ENCODE measurements at regions not wholly inside any gene's neighbourhood (a gene's known extent, or its start where the extent isn't known, plus 50 kb on each side); places are given as distances from the start of the nearest gene placed in this dataset.

DNA sequence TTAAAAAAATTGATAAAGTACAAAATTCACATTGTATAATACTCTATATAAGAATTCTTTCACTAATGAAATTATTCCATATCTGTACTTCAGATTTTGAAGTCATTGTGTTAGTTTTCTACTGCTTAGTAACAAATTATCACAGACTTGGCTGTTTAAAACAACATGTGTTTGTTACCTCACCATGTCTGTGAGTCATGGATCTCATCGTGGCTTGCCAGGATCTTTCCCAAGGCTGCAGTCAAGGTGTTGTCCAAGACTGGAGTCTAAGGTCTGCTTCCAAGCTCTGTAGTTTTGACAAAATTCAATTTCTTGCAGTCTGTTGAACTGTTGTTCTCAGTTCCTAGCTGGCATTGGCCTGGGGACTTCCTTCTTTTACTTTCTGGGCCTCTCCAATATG lies 1286.9 kb downstream of the ADGRL3 start:
- TF ChIP-seq PHF21A (CRISPR knock-in tag; IDR thresholded peaks at IDR 0.05): no peak
- TF ChIP-seq, protein P1, sequence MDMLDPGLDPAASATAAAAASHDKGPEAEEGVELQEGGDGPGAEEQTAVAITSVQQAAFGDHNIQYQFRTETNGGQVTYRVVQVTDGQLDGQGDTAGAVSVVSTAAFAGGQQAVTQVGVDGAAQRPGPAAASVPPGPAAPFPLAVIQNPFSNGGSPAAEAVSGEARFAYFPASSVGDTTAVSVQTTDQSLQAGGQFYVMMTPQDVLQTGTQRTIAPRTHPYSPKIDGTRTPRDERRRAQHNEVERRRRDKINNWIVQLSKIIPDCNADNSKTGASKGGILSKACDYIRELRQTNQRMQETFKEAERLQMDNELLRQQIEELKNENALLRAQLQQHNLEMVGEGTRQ (IDR thresholded peaks at IDR 0.05; ENCODE audit: low read depth, low read length): no peak
- TF ChIP-seq, protein P1 (CRISPR knock-in tag; IDR thresholded peaks at IDR 0.05; ENCODE audit: borderline replicate concordance): no peak
- TF ChIP-seq NCOR1 (IDR thresholded peaks at IDR 0.05; ENCODE audit: borderline replicate concordance, low read length): no peak
- TF ChIP-seq, protein P2, sequence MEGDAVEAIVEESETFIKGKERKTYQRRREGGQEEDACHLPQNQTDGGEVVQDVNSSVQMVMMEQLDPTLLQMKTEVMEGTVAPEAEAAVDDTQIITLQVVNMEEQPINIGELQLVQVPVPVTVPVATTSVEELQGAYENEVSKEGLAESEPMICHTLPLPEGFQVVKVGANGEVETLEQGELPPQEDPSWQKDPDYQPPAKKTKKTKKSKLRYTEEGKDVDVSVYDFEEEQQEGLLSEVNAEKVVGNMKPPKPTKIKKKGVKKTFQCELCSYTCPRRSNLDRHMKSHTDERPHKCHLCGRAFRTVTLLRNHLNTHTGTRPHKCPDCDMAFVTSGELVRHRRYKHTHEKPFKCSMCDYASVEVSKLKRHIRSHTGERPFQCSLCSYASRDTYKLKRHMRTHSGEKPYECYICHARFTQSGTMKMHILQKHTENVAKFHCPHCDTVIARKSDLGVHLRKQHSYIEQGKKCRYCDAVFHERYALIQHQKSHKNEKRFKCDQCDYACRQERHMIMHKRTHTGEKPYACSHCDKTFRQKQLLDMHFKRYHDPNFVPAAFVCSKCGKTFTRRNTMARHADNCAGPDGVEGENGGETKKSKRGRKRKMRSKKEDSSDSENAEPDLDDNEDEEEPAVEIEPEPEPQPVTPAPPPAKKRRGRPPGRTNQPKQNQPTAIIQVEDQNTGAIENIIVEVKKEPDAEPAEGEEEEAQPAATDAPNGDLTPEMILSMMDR (CRISPR knock-in tag; IDR thresholded peaks at IDR 0.05): no peak
- no peak for TF ChIP-seq KAT7 (CRISPR knock-in tag; IDR thresholded peaks at IDR 0.05; ENCODE audit: borderline replicate concordance)
- no peak for TF ChIP-seq ZNF512 (CRISPR knock-in tag; IDR thresholded peaks at IDR 0.05)
- TF ChIP-seq SMC3 (IDR thresholded peaks at IDR 0.05; ENCODE audit: low read length): no peak
- no peak for TF ChIP-seq HOXD1 (CRISPR knock-in tag; IDR thresholded peaks at IDR 0.05)
- no peak for TF ChIP-seq PPARG (CRISPR knock-in tag; conservative IDR thresholded peaks at IDR 0.05)
- no peak for TF ChIP-seq ADNP (CRISPR knock-in tag; IDR thresholded peaks at IDR 0.05)
- no peak for TF ChIP-seq FOXK2 (IDR thresholded peaks at IDR 0.05)
- TF ChIP-seq TCF12 (IDR thresholded peaks at IDR 0.05): no peak
- TF ChIP-seq TCF12 (CRISPR knock-in tag; IDR thresholded peaks at IDR 0.05): no peak
- no peak for TF ChIP-seq JUND (CRISPR knock-in tag; IDR thresholded peaks at IDR 0.05)

All from HepG2 (cell line).